ENCODE measurements at regions not wholly inside any gene's neighbourhood (a gene's known extent, or its start where the extent isn't known, plus 50 kb on each side); places are given as distances from the start of the nearest gene placed in this dataset.

DNA sequence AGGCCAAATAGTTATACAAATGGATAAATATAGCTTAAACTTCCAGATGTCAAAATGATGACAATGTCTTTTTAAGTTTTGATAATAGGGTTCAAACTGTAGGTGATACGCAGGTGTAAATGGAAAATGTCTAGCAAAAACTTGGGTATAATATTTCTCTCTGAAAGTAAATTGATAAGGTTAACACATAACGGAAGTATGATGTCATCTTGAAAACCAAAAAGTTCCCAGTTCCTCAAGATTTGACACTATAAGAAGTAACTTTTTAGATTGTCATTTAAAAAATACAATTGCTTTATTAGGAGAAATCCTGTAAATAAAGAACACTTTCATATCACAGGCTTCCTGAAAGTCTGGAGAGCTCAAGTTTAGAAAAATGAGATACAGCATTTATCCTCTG is 483.4 kb downstream of the FRK start:
- DNase-seq (ENCODE audit: insufficient read length, low spot score) (no peak), FAIRE-seq (no peak)
- TF ChIP-seq, protein P1, sequence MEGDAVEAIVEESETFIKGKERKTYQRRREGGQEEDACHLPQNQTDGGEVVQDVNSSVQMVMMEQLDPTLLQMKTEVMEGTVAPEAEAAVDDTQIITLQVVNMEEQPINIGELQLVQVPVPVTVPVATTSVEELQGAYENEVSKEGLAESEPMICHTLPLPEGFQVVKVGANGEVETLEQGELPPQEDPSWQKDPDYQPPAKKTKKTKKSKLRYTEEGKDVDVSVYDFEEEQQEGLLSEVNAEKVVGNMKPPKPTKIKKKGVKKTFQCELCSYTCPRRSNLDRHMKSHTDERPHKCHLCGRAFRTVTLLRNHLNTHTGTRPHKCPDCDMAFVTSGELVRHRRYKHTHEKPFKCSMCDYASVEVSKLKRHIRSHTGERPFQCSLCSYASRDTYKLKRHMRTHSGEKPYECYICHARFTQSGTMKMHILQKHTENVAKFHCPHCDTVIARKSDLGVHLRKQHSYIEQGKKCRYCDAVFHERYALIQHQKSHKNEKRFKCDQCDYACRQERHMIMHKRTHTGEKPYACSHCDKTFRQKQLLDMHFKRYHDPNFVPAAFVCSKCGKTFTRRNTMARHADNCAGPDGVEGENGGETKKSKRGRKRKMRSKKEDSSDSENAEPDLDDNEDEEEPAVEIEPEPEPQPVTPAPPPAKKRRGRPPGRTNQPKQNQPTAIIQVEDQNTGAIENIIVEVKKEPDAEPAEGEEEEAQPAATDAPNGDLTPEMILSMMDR (IDR thresholded peaks at IDR 0.05; ENCODE audit: insufficient read depth, missing control alignments), result no peak

DNA sequence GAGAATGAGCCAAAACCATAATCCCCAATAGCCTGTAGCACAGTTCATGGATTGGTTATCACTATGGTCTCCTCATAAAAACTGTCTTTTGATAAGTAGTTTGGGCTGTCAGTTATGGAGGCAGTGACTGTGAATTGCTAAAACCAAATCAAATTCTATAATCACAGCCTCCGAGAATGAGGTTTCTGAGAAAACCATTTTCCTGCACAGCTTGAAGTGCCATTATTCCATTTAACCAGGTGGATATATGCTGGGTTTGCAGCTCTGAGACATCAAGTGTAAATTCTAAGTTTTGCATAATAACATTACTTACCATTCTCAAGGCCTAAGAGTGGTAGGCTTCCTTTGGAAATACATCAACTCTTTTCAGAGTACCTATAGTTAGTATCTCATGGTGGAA is 485.4 kb downstream of the FRK start:
- TF ChIP-seq, protein P1 (IDR thresholded peaks at IDR 0.05; ENCODE audit: insufficient read depth, missing control alignments), result no peak
- FAIRE-seq, result no peak
- DNase-seq (ENCODE audit: insufficient read length, low spot score), result no peak

DNA sequence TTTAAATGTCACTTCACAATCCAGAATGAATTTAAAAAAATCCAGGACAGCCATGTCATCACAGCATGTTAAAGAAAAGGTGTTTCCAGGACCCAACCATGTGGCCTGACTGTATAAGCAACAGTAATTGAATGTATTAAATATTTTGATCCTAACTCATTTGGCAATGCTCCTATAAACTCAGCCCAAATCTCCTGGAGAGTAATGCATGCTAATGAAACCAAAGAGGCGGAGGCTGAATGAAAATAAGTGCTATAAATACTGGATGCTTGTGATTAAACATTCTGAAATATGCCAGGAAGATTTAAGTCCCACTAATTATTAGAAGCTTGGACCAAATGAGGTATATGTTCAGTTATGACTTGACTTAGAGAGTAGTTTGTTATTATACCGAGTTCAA is 486.8 kb downstream of the FRK start:
- FAIRE-seq, result no peak

DNA sequence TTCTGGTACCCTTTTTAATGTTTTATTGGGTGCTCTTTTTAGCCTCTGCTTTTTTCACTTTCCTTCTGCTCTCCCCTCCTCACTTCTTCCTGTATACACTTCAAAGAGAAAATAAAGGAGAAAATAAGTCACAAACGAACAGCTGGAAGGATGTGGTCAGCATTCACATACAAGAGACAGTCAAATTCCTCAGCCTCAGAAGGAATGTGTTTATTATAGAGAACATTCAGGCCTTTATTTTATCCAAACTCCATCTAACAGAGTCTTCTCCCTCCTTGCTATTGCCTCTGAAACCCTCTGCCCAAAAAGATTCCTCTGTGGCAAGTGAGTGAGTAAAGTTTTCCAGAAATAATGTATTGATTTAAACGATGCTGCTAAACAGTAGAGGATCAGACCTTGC is 490.4 kb downstream of the FRK start:
- no peak for DNase-seq (ENCODE audit: insufficient read length, low spot score)
- TF ChIP-seq, protein P1 (IDR thresholded peaks at IDR 0.05; ENCODE audit: insufficient read depth, missing control alignments), result no peak
- FAIRE-seq, result no peak

More for the DNA sequence above, 486.8 kb downstream of the FRK start:
- DNase-seq (ENCODE audit: insufficient read length, low spot score), result no peak
- TF ChIP-seq, protein P1 (IDR thresholded peaks at IDR 0.05; ENCODE audit: insufficient read depth, missing control alignments), result no peak

DNA sequence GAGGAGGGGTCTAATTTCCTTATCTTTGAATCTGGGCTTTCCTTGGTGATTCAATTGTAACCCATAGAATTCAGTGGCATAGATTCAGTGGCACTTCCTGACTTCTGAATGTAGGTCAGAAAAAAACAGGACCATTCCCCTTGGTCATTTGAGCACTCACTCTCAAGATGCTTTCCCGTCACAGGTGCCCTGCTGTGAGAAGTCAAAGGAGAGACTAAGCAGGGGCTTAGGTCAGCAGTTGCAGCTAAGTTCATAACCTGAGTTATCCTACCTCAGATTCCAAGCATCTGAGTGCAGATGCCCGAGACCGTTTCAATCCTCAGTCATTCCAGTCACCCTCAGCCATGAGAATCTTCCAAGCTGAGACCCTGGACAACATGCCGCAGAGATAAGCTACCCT is 506.6 kb downstream of the FRK start:
- no peak for FAIRE-seq
- TF ChIP-seq, protein P1 (IDR thresholded peaks at IDR 0.05; ENCODE audit: insufficient read depth, missing control alignments), result no peak
- no peak for DNase-seq (ENCODE audit: insufficient read length, low spot score)

DNA sequence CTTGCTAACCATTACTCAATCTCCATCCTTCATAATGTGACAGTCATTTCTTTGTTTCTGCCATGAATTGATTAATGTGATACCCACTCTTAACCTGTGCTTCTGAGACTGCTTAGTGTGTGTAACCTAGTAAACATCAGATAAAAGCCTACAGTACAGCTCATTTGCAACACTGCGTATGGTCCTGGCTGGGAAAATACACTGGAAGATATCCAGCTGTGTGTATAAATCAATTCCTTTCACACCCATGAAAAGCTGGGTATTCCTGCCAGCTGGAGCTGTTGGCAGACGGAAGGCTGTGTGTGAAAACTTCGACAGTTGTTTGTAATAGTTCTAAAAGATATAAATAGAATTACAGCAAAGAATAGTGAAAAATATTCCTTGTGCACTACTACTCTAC is 509.2 kb downstream of the FRK start:
- FAIRE-seq, result no peak
- TF ChIP-seq, protein P1 (IDR thresholded peaks at IDR 0.05; ENCODE audit: insufficient read depth, missing control alignments), result no peak
- no peak for DNase-seq (ENCODE audit: insufficient read length, low spot score)

DNA sequence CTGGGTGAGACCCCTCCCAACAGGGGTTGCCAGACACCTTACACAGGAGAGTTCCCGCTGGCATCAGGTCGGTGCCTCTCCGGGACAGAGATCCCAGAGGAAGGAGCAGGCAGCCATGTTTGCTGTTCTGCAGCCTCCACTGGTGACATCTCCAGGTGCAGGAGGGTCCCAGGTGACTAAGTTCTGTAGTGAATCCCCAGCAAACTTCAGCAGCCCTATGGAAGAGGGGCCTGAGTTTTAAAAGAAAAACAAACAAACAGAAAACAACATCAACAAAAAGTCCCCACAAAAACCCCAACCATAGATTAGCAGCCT is 515.1 kb downstream of the FRK start:
- DNase-seq (ENCODE audit: insufficient read length, low spot score) (no peak), FAIRE-seq (no peak)
- TF ChIP-seq, protein P1 (IDR thresholded peaks at IDR 0.05; ENCODE audit: insufficient read depth, missing control alignments), result no peak
